OCI-LY1 (cell line): ENCODE measurements at regions not wholly inside any gene's neighbourhood (a gene's known extent, or its start where the extent isn't known, plus 50 kb on each side); places are given as distances from the start of the nearest gene placed in this dataset.

Experiments used
- H2AFZ ChIP-seq: fragments of 200-600 bp; sonication (generic), shearing (Covaris generic); 2 replicates; pipeline ENCODE4 v1.6.0; 2014; ENCODE audit warnings: antibody characterized with exemption, mild to moderate bottlenecking, low read length
- H3F3A ChIP-seq: fragments of 200-600 bp; sonication (generic), shearing (Covaris generic); 2 replicates; pipeline ENCODE4 v1.6.0; 2014; ENCODE audit warnings: mild to moderate bottlenecking, antibody characterized with exemption, low read length, moderate library complexity; ENCODE audit not compliant: insufficient read depth
- H3K27ac ChIP-seq: fragments of 200-600 bp; sonication (generic); 2 replicates; pipeline ENCODE4 v1.5.1; 2014; ENCODE audit warnings: low read length, mixed run types, mild to moderate bottlenecking, low read depth; ENCODE audit not compliant: poor library complexity, severe bottlenecking
- H3K27me3 ChIP-seq: fragments of 200-600 bp; sonication (generic); 2 replicates; pipeline ENCODE4 v1.6.0; 2014; ENCODE audit warnings: antibody characterized with exemption, mild to moderate bottlenecking, low read length, moderate library complexity; ENCODE audit not compliant: insufficient read depth
- H3K36me3 ChIP-seq: fragments of 200-600 bp; sonication (generic); 2 replicates; pipeline ENCODE4 v1.6.1; 2014; ENCODE audit warnings: mild to moderate bottlenecking, antibody characterized with exemption, low read length, moderate library complexity, mixed read lengths; ENCODE audit not compliant: insufficient read depth
- H3K4me1 ChIP-seq: fragments of 200-600 bp; sonication (generic); 2 replicates; pipeline ENCODE4 v1.5.1; 2014; ENCODE audit warnings: mild to moderate bottlenecking, low read length, moderate library complexity; ENCODE audit not compliant: insufficient read depth, severe bottlenecking
- H3K4me2 ChIP-seq: fragments of 200-600 bp; sonication (generic), shearing (Covaris generic); 2 replicates; pipeline ENCODE4 v1.6.1; 2014; ENCODE audit warnings: low read length
- H3K4me3 ChIP-seq: fragments of 200-600 bp; sonication (generic); 2 replicates; pipeline ENCODE4 v1.5.1; 2014; ENCODE audit warnings: low read length, low read depth, mild to moderate bottlenecking, mixed read lengths; ENCODE audit not compliant: poor library complexity, severe bottlenecking
- H3K79me2 ChIP-seq: fragments of 200-600 bp; shearing (Covaris generic); 2 replicates; pipeline ENCODE4 v1.6.1; 2016; ENCODE audit warnings: mixed run types, low read length, mixed read lengths; ENCODE audit not compliant: insufficient read depth
- H3K9ac ChIP-seq: fragments of 200-600 bp; sonication (generic), shearing (Covaris generic); 2 replicates; pipeline ENCODE4 v1.6.1; 2014; ENCODE audit warnings: mild to moderate bottlenecking, low read length, mixed read lengths
- H3K9me2 ChIP-seq: fragments of 200-600 bp; sonication (generic), shearing (Covaris generic); 2 replicates; pipeline ENCODE4 v1.6.1; 2014; ENCODE audit warnings: low read depth, mild to moderate bottlenecking, low read length, mixed read lengths
- H3K9me3 ChIP-seq: fragments of 200-600 bp; shearing (Covaris generic); 2 replicates; pipeline ENCODE4 v1.6.1; 2014; ENCODE audit warnings: low read length, mixed read lengths
- H4K20me1 ChIP-seq: fragments of 200-600 bp; sonication (generic), shearing (Covaris generic); 2 replicates; pipeline ENCODE4 v1.6.0; 2016; ENCODE audit warnings: mild to moderate bottlenecking, low read length; ENCODE audit not compliant: insufficient read depth
- EZH2 ChIP-seq: fragments of 200-600 bp; sonication (generic), shearing (Covaris generic); IDR thresholded peaks from 2 replicates; pipeline ENCODE4 v1.8.0; 2017; ENCODE audit warnings: borderline replicate concordance, mixed run types, mild to moderate bottlenecking, antibody characterized with exemption, low read length, moderate library complexity, mixed read lengths
- TF ChIP-seq, protein P1 (sequence below): fragments of 200-600 bp; sonication (generic), shearing (Covaris generic); IDR thresholded peaks from 2 replicates; pipeline ENCODE4 v1.5.1; 2017; ENCODE audit warnings: mild to moderate bottlenecking, antibody characterized with exemption, low read length, moderate library complexity, mixed read lengths

DNA sequence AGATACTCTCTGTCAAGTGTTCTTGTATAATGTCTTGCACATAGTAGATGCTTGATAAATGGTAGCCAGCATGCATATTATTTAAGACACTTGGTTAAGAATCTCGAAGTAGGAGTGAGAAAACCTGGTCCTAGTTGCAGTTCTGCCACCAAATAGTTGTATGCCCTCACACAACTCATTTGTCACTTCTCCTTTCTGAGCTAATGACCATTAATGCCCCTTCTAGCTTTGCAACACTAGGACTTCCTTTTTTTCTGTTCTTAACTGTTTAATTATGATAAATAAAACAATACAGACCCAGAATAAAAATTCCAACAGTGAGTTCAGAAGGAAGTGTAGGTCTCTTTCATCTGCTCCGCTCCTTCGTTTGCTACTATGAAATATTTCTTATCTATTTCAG is 453.6 kb downstream of the TMEM135 start:
- Histone ChIP-seq H3K9ac (no peak overlapping the region), H3K9me2 (no peaks in the 10 kb centered on the region), H3K27ac (no peak overlapping the region), H3K4me2 (no peak overlapping the region), H3K36me3 (no peaks in the 10 kb centered on the region), H2AFZ (no peak overlapping the region), H3K27me3 (no peaks in the 10 kb centered on the region), H4K20me1 (no peaks in the 10 kb centered on the region), H3K79me2 (no peaks in the 10 kb centered on the region), H3K9me3 (no peaks in the 10 kb centered on the region), H3K4me3 (no peak overlapping the region), H3F3A (no peaks in the 10 kb centered on the region), H3K4me1 (no peaks in the 10 kb centered on the region)
- no peak for TF ChIP-seq EZH2
- TF ChIP-seq, protein P1, sequence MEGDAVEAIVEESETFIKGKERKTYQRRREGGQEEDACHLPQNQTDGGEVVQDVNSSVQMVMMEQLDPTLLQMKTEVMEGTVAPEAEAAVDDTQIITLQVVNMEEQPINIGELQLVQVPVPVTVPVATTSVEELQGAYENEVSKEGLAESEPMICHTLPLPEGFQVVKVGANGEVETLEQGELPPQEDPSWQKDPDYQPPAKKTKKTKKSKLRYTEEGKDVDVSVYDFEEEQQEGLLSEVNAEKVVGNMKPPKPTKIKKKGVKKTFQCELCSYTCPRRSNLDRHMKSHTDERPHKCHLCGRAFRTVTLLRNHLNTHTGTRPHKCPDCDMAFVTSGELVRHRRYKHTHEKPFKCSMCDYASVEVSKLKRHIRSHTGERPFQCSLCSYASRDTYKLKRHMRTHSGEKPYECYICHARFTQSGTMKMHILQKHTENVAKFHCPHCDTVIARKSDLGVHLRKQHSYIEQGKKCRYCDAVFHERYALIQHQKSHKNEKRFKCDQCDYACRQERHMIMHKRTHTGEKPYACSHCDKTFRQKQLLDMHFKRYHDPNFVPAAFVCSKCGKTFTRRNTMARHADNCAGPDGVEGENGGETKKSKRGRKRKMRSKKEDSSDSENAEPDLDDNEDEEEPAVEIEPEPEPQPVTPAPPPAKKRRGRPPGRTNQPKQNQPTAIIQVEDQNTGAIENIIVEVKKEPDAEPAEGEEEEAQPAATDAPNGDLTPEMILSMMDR = no peak

DNA sequence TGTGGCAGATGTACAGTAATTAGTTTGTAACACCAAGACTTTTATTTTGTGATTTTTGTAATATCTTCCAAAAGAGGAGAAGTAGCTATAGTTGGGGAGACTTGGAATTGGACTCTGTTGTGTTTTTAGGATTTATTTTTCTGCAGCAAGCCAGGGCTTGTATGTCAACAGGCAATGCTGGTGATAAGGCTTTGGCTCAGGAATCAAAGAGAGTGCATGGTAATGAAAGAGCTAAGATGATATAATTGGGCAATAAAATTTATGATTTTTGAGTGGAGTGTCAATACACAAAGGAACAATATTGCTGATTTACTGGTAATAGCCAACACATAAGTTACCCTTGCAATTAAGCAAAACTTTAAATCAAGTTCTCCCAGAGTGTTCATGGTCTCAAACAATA is 452.9 kb downstream of the TMEM135 start:
- no peak overlapping the region for H3K9ac ChIP-seq
- H3K27ac ChIP-seq = no peak overlapping the region
- no peaks in the 10 kb centered on the region for H3K9me3 ChIP-seq
- no peaks in the 10 kb centered on the region for H3K9me2 ChIP-seq
- no peak overlapping the region for H3K4me3 ChIP-seq
- no peak overlapping the region for H3K4me2 ChIP-seq
- no peaks in the 10 kb centered on the region for H3F3A ChIP-seq
- TF ChIP-seq, protein P1 = no peak
- no peaks in the 10 kb centered on the region for H3K27me3 ChIP-seq
- H3K4me1 ChIP-seq = no peaks in the 10 kb centered on the region
- H4K20me1 ChIP-seq = no peaks in the 10 kb centered on the region
- H3K36me3 ChIP-seq = no peaks in the 10 kb centered on the region
- H2AFZ ChIP-seq = no peak overlapping the region
- no peaks in the 10 kb centered on the region for H3K79me2 ChIP-seq

DNA sequence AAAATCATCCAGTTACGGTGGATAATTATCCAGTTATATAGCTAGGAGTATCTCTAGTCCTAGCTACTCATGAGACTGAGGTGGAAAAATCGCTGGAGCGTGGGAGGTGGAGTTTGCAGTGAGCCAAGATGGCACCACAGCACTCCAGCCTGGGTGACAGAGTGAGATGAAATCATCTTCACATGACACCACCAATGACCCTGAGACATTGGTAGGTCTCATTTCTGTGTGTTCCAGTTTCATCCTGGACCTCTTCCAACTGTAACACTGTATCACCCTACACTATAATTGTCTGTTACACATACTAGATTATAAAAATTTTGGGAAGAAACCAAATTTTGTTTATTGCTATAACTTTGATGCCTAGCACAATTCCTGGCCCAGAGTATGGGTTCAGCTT is 446.8 kb downstream of the TMEM135 start:
- Histone ChIP-seq H3K9me3 (no peaks in the 10 kb centered on the region), H3K9me2 (no peaks in the 10 kb centered on the region), H3K9ac (no peak overlapping the region), H4K20me1 (no peaks in the 10 kb centered on the region), H3K4me2 (no peak overlapping the region), H3K27me3 (no peaks in the 10 kb centered on the region), H3K79me2 (no peaks in the 10 kb centered on the region), H3K36me3 (no peaks in the 10 kb centered on the region), H3K4me3 (no peak overlapping the region), H3K27ac (no peak overlapping the region), H2AFZ (no peak overlapping the region), H3K4me1 (no peaks in the 10 kb centered on the region), H3F3A (no peaks in the 10 kb centered on the region)
- TF ChIP-seq EZH2 = no peak
- TF ChIP-seq, protein P1 = no peak
